PC-3 (cell line): ENCODE measurements at regions not wholly inside any gene's neighbourhood (a gene's known extent, or its start where the extent isn't known, plus 50 kb on each side); places are given as distances from the start of the nearest gene placed in this dataset.

Source experiments
- ATAC-seq: fragments of 200-7000 bp; cut with Tn5 transposase; 2 replicates; pipeline ENCODE4 v1.9.1; 2020; ENCODE audit warnings: mild to moderate bottlenecking, moderate library complexity
- BruUV-seq: library from RNA; stranded (reverse); fragments of 400-500 nt; replicated peaks from 2 replicates; lab custom pipeline; 2021; lab: Mats Ljungman, UMichigan
- CTCF ChIA-PET: fragments of 300-600 bp; sonication (Branson Sonifier 250); formaldehyde crosslinking; loops from one replicate; lab custom pipeline; 2022; ENCODE audit warnings: antibody characterized with exemption; lab: Charles Lee
- POLR2A ChIA-PET: fragments of 300-600 bp; sonication (Branson Sonifier 250); formaldehyde crosslinking; loops from one replicate; lab custom pipeline; 2022; ENCODE audit warnings: antibody characterized with exemption; ENCODE audit not compliant: unreplicated experiment; lab: Charles Lee
- DNase-seq: peaks from one replicate; pipeline ENCODE4 v3.0.0-alpha.2; 2015
- H2AFZ ChIP-seq: fragments of 300-600 bp; sonication (generic); 2 replicates; pipeline ENCODE4 v1.6.0; 2016; ENCODE audit warnings: antibody characterized with exemption, low read length
- H3F3A ChIP-seq: fragments of 300-600 bp; sonication (generic); one replicate; pipeline ENCODE4 v1.6.0; 2017; ENCODE audit warnings: antibody characterized with exemption, low read length, control low read depth, mild to moderate bottlenecking; ENCODE audit not compliant: unreplicated experiment
- H3K27ac ChIP-seq: fragments of 300-600 bp; sonication (generic); 2 replicates; pipeline ENCODE4 v1.5.1; 2016; ENCODE audit warnings: mild to moderate bottlenecking, low read length
- H3K27me3 ChIP-seq: fragments of 300-600 bp; sonication (generic); 2 replicates; pipeline ENCODE4 v1.6.1; 2016; ENCODE audit warnings: low read length, mixed read lengths
- H3K36me3 ChIP-seq: fragments of 300-600 bp; sonication (generic); 2 replicates; pipeline ENCODE4 v1.6.1; 2016; ENCODE audit warnings: low read depth, mixed run types, low read length, mixed read lengths
- H3K4me1 ChIP-seq: fragments of 300-600 bp; sonication (generic); 2 replicates; pipeline ENCODE4 v1.5.1; 2016; ENCODE audit warnings: low read length; ENCODE audit not compliant: insufficient read depth
- H3K4me2 ChIP-seq: fragments of 300-600 bp; sonication (generic); 2 replicates; pipeline ENCODE4 v1.6.0; 2016; ENCODE audit warnings: low read length
- H3K4me3 ChIP-seq: fragments of 300-600 bp; sonication (generic); 2 replicates; pipeline ENCODE4 v1.5.1; 2016; ENCODE audit warnings: mild to moderate bottlenecking, low read length, mixed read lengths
- H3K79me2 ChIP-seq: fragments of 300-600 bp; sonication (generic); 2 replicates; pipeline ENCODE4 v1.6.1; 2017; ENCODE audit warnings: low read length, mixed read lengths
- H3K9ac ChIP-seq: fragments of 300-600 bp; sonication (generic); 2 replicates; pipeline ENCODE4 v1.6.0; 2016; ENCODE audit warnings: mild to moderate bottlenecking, low read length
- H3K9me2 ChIP-seq: fragments of 300-600 bp; sonication (generic); replicated peaks from 2 replicates; pipeline ENCODE4 v1.6.1; 2016; ENCODE audit warnings: mixed run types, low read length, mixed read lengths
- H3K9me3 ChIP-seq: fragments of 300-600 bp; sonication (generic); 2 replicates; pipeline ENCODE4 v1.6.1; 2016; ENCODE audit warnings: low read length, mixed read lengths
- H4K20me1 ChIP-seq: fragments of 300-600 bp; sonication (generic); 2 replicates; pipeline ENCODE4 v1.6.1; 2016; ENCODE audit warnings: low read length, mixed read lengths
- EZH2 ChIP-seq: fragments of 300-600 bp; sonication (generic); IDR thresholded peaks from one replicate; pipeline ENCODE4 v1.6.1; 2017; ENCODE audit warnings: antibody characterized with exemption, mild to moderate bottlenecking, low read length; ENCODE audit not compliant: unreplicated experiment
- EZH2phosphoT487 ChIP-seq: fragments of 300-600 bp; sonication (generic); IDR thresholded peaks from 2 replicates; pipeline ENCODE4 v1.6.1; 2018; ENCODE audit warnings: mild to moderate bottlenecking, antibody characterized with exemption, low read length, borderline replicate concordance
- intact Hi-C: fragments of 100-400 bp; cut with micrococcal nuclease; formaldehyde crosslinking; loops from 2 replicates; pipeline ENCODE4 v1.9.0; 2023
- TF ChIP-seq, protein P1 (sequence below): fragments of 300-600 bp; sonication (generic); conservative IDR thresholded peaks from 2 replicates; pipeline ENCODE4 v1.5.1; 2017; ENCODE audit warnings: antibody characterized with exemption, low read depth, mild to moderate bottlenecking, low read length

DNA sequence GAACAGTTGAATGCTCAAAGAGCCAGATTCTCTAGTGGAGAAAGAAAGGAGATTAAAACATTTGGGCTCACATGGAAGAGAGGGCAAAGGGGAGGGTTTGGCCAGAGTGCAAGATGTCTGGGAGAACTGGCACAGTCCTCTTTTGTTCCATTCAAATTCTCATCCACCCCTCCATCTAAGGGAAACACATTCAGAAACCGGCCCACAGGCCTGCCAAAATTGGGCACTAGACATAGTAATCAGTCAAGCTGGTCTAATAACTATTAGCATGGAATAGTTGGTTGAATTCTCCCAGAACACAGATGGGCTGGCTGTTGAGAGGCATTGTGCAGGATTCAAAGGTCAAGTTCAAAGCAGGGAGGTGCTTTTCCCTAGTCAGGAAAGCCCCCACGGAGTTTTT lies 341.4 kb upstream of the IRAK1BP1 start:
- TF ChIP-seq, protein P1, sequence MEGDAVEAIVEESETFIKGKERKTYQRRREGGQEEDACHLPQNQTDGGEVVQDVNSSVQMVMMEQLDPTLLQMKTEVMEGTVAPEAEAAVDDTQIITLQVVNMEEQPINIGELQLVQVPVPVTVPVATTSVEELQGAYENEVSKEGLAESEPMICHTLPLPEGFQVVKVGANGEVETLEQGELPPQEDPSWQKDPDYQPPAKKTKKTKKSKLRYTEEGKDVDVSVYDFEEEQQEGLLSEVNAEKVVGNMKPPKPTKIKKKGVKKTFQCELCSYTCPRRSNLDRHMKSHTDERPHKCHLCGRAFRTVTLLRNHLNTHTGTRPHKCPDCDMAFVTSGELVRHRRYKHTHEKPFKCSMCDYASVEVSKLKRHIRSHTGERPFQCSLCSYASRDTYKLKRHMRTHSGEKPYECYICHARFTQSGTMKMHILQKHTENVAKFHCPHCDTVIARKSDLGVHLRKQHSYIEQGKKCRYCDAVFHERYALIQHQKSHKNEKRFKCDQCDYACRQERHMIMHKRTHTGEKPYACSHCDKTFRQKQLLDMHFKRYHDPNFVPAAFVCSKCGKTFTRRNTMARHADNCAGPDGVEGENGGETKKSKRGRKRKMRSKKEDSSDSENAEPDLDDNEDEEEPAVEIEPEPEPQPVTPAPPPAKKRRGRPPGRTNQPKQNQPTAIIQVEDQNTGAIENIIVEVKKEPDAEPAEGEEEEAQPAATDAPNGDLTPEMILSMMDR: no peak
- TF ChIP-seq EZH2phosphoT487 (no peak), EZH2 (no peak)
- H3K79me2 ChIP-seq: no peaks in the 10 kb centered on the region
- no peak for DNase-seq
- 0 out of 2 replicates have a peak, but pooled peaks cover 4% of the 10 kb centered on the region for H3K4me1 ChIP-seq
- H3K36me3 ChIP-seq: no peaks in the 10 kb centered on the region
- H3K9me2 ChIP-seq: no peaks in the 10 kb centered on the region
- BruUV-seq: no TSS peak
- H3K9ac ChIP-seq: no peak overlapping the region
- no peaks in the 10 kb centered on the region for H3F3A ChIP-seq
- intact Hi-C loops: no loop called here
- no peak for ATAC-seq
- no peak overlapping the region for H3K27ac ChIP-seq
- no peak overlapping the region for H2AFZ ChIP-seq
- no peak overlapping the region for H3K4me2 ChIP-seq
- H3K9me3 ChIP-seq: no peaks in the 10 kb centered on the region
- no peaks in the 10 kb centered on the region for H4K20me1 ChIP-seq
- ChIA-PET POLR2A (no interaction called here), CTCF (no interaction called here)
- H3K4me3 ChIP-seq: no peak overlapping the region
- no peaks in the 10 kb centered on the region for H3K27me3 ChIP-seq

DNA sequence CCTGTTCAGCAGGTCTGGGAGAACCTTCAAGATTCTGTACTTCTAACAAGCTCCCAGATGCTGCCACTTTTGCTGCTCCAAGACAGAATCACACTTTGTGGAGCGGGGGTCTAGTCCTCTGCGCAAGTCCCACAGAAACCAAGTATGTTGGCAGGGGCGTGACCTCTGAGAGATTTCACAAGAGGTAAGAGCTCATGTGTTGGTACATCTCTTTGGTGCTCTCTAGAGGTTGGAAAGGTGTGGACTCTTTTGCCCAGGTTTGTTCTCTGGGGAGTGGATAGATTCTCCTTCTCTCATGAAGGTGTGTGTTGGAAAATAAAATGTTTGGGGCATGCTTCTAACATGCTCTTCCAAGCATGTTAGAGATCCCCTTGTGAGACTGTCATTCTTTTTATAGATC lies 340.9 kb upstream of the IRAK1BP1 start:
- Histone ChIP-seq H3F3A (no peaks in the 10 kb centered on the region), H3K9me2 (no peaks in the 10 kb centered on the region), H3K27me3 (no peaks in the 10 kb centered on the region), H4K20me1 (no peaks in the 10 kb centered on the region), H3K79me2 (no peaks in the 10 kb centered on the region), H3K4me3 (no peak overlapping the region), H3K9ac (no peak overlapping the region), H3K27ac (no peak overlapping the region), H3K4me2 (no peak overlapping the region), H3K9me3 (no peaks in the 10 kb centered on the region), H3K36me3 (no peaks in the 10 kb centered on the region), H2AFZ (no peak overlapping the region), H3K4me1 (0 out of 2 replicates have a peak, but pooled peaks cover 4% of the 10 kb centered on the region)
- no peak for DNase-seq
- BruUV-seq: no TSS peak
- no peak for ATAC-seq
- CTCF ChIA-PET: no interaction called here
- no peak for TF ChIP-seq EZH2phosphoT487
- TF ChIP-seq, protein P1: no peak
- no peak for TF ChIP-seq EZH2
- POLR2A ChIA-PET: no interaction called here
- intact Hi-C loops: no loop called here

- Histone ChIP-seq H3K79me2 (no peaks in the 10 kb centered on the region), H3K36me3 (no peaks in the 10 kb centered on the region), H3K4me1 (0 out of 2 replicates have a peak, but pooled peaks cover 1% of the 10 kb centered on the region), H3K4me3 (no peak overlapping the region), H3K27ac (no peak overlapping the region), H3F3A (no peaks in the 10 kb centered on the region), H3K9me2 (no peaks in the 10 kb centered on the region), H3K9me3 (no peaks in the 10 kb centered on the region), H2AFZ (no peak overlapping the region), H4K20me1 (no peaks in the 10 kb centered on the region), H3K27me3 (no peaks in the 10 kb centered on the region), H3K9ac (no peak overlapping the region), H3K4me2 (no peak overlapping the region)
- intact Hi-C loops: no loop called here
- ATAC-seq (no peak), DNase-seq (no peak)
- TF ChIP-seq EZH2 (no peak), EZH2phosphoT487 (no peak)
- TF ChIP-seq, protein P1: no peak
- POLR2A ChIA-PET: no interaction called here
- CTCF ChIA-PET: no interaction called here
- BruUV-seq: no TSS peak
Measured at GRCh38 chr6:78528926-78529325, 338.4 kb upstream of the IRAK1BP1 start.
